SK-N-SH (cell line): ENCODE measurements at regions not wholly inside any gene's neighbourhood (a gene's known extent, or its start where the extent isn't known, plus 50 kb on each side); places are given as distances from the start of the nearest gene placed in this dataset.

ENCODE experiments used
- CTCF ChIA-PET: fragments of 300-600, 350-600 bp; formaldehyde crosslinking; extraction: SDS; loops from one replicate; lab custom pipeline; 2021; lab: Yijun Ruan, JAX
- POLR2A ChIA-PET: fragments of 350-600 bp; sonication (Branson Sonifier 250); formaldehyde crosslinking; extraction: SDS; loops from one replicate; lab custom pipeline; 2020; ENCODE audit warnings: antibody characterized with exemption, inconsistent platforms; lab: Yijun Ruan, JAX
- DNase-seq: peaks from one replicate; pipeline ENCODE4 v3.0.0; 2012
- H2AFZ ChIP-seq: fragments of 200-600 bp; sonication (generic); 2 replicates; pipeline ENCODE4 v1.8.1; 2016; ENCODE audit warnings: antibody characterized with exemption, mild to moderate bottlenecking, low read depth
- H3F3A ChIP-seq: fragments of 200-600 bp; sonication (generic); replicated peaks from 2 replicates; pipeline ENCODE3; 2016; ENCODE audit warnings: antibody characterized with exemption, mild to moderate bottlenecking; ENCODE audit not compliant: insufficient read depth
- H3K27ac ChIP-seq, 2 experiments: fragments of 200-500 bp in 1 of 2; fragments of 200-600 bp in 1 of 2; sonication (Bioruptor generic) in 1 of 2; sonication (generic), shearing (Covaris generic) in 1 of 2; 2 replicates each; pipeline versions ENCODE4 v1.5.1 to v1.6.1; 2014 to 2016; ENCODE audit warnings: low read depth in 2 of 2, inconsistent platforms in 1 of 2, low read length in 1 of 2, mild to moderate bottlenecking in 1 of 2, mixed read lengths in 1 of 2
- H3K27me3 ChIP-seq: fragments of 200-600 bp; sonication (generic), shearing (Covaris generic); 2 replicates; pipeline ENCODE4 v1.6.1; 2016; ENCODE audit warnings: mixed run types; ENCODE audit not compliant: insufficient read depth
- H3K36me3 ChIP-seq, 2 experiments: fragments of 200-500 bp in 1 of 2; fragments of 200-600 bp in 1 of 2; sonication (Bioruptor generic) in 1 of 2; sonication (generic) in 1 of 2; replicated peaks in 1 of 2; 2 replicates each; pipeline versions ENCODE3 to v1.5.1; 2014 to 2016; ENCODE audit warnings: low read length in 1 of 2, mild to moderate bottlenecking in 1 of 2; ENCODE audit not compliant: insufficient read depth in 2 of 2, control insufficient read depth in 1 of 2
- H3K4me1 ChIP-seq, 2 experiments: fragments of 200-500 bp in 1 of 2; fragments of 200-600 bp in 1 of 2; sonication (Bioruptor generic) in 1 of 2; sonication (generic), shearing (Covaris generic) in 1 of 2; 2 replicates each; pipeline versions ENCODE4 v1.5.1 to v1.6.1; 2014 to 2016; ENCODE audit warnings: low read depth in 1 of 2, low read length in 1 of 2, mixed run types in 1 of 2; ENCODE audit not compliant: insufficient read depth in 2 of 2, control insufficient read depth in 1 of 2
- H3K4me2 ChIP-seq: fragments of 200-600 bp; sonication (generic), shearing (Covaris generic); 2 replicates; pipeline ENCODE4 v1.6.1; 2017; ENCODE audit warnings: mixed run types
- H3K4me3 ChIP-seq, 2 experiments: fragments of 200-500 bp in 1 of 2; fragments of 200-600 bp in 1 of 2; sonication (Bioruptor generic) in 1 of 2; sonication (generic), shearing (Covaris generic) in 1 of 2; 2 replicates each; pipeline versions ENCODE4 v1.5.1 to v1.8.1; 2014 to 2016; ENCODE audit warnings: low read depth in 2 of 2, inconsistent platforms in 1 of 2, low read length in 1 of 2, mild to moderate bottlenecking in 1 of 2, mixed read lengths in 1 of 2, moderate library complexity in 1 of 2
- H3K79me2 ChIP-seq: fragments of 200-600 bp; sonication (generic); 2 replicates; pipeline ENCODE4 v1.8.1; 2017; ENCODE audit warnings: mild to moderate bottlenecking; ENCODE audit not compliant: insufficient read depth
- H3K9ac ChIP-seq: fragments of 200-600 bp; sonication (generic); 2 replicates; pipeline ENCODE4 v1.6.1; 2017; ENCODE audit warnings: mixed run types
- H3K9me2 ChIP-seq: fragments of 200-600 bp; sonication (generic); 2 replicates; pipeline ENCODE4 v1.6.1; 2017; ENCODE audit warnings: mixed run types
- H3K9me3 ChIP-seq: fragments of 200-600 bp; sonication (generic); 2 replicates; pipeline ENCODE4 v1.6.1; 2017; ENCODE audit warnings: mixed run types, mild to moderate bottlenecking, moderate library complexity
- H4K20me1 ChIP-seq: fragments of 200-600 bp; sonication (generic); 2 replicates; pipeline ENCODE4 v1.6.1; 2017; ENCODE audit warnings: mild to moderate bottlenecking, mixed run types; ENCODE audit not compliant: insufficient read depth
- ELF1 ChIP-seq: IDR thresholded peaks from 2 replicates; pipeline ENCODE4 v1.4.0; 2012
- EP300 ChIP-seq, 2 experiments: IDR thresholded peaks; 2 replicates each; pipeline versions ENCODE4 v1.4.0 to v1.6.1; 2012; ENCODE audit warnings: borderline replicate concordance in 1 of 2, low read depth in 1 of 2, low read length in 1 of 2
- EZH2phosphoT487 ChIP-seq: fragments of 200-600 bp; sonication (generic); IDR thresholded peaks from 2 replicates; pipeline ENCODE4 v1.6.1; 2017; ENCODE audit warnings: low read depth, mixed run types, mild to moderate bottlenecking, antibody characterized with exemption, moderate library complexity, borderline replicate concordance
- FOSL2 ChIP-seq: IDR thresholded peaks from 2 replicates; pipeline ENCODE4 v1.4.0; 2012; ENCODE audit warnings: low read depth, mild to moderate bottlenecking, moderate library complexity, borderline replicate concordance
- FOXM1 ChIP-seq: IDR thresholded peaks from 2 replicates; pipeline ENCODE4 v1.4.0; 2012; ENCODE audit warnings: low read depth, mild to moderate bottlenecking
- GATA2 ChIP-seq: sonication (generic); formaldehyde crosslinking; IDR thresholded peaks from 2 replicates; pipeline ENCODE4 v1.5.0; 2020; ENCODE audit warnings: mild to moderate bottlenecking, missing genetic modification reagents
- NFIC ChIP-seq: IDR thresholded peaks from 2 replicates; pipeline ENCODE4 v1.4.0; 2012; ENCODE audit warnings: borderline replicate concordance
- NRF1 ChIP-seq: IDR thresholded peaks from 2 replicates; pipeline ENCODE4 v1.6.1; 2012; ENCODE audit warnings: low read depth, mild to moderate bottlenecking, low read length
- POLR2AphosphoS5 ChIP-seq: IDR thresholded peaks from 2 replicates; pipeline ENCODE4 v1.6.1; 2012; ENCODE audit warnings: low read depth, low read length
- RAD21 ChIP-seq: IDR thresholded peaks from 2 replicates; pipeline ENCODE4 v1.6.1; 2012; ENCODE audit warnings: mild to moderate bottlenecking, low read length
- RCOR1 ChIP-seq: fragments of 150-350 bp; IDR thresholded peaks from 2 replicates; pipeline ENCODE4 v1.6.1; 2017; ENCODE audit warnings: antibody characterized with exemption, low read length
- RFX5 ChIP-seq: IDR thresholded peaks from 2 replicates; pipeline ENCODE4 v1.6.1; 2012; ENCODE audit warnings: mild to moderate bottlenecking, improper control_type of control experiment, low read length
- RXRA ChIP-seq: IDR thresholded peaks from 2 replicates; pipeline ENCODE4 v1.4.0; 2012; ENCODE audit warnings: low read depth, mild to moderate bottlenecking, borderline replicate concordance
- SIN3A ChIP-seq: IDR thresholded peaks from 2 replicates; pipeline ENCODE4 v1.6.1; 2012; ENCODE audit warnings: low read depth, mild to moderate bottlenecking, low read length, moderate library complexity, borderline replicate concordance
- TCF12 ChIP-seq: IDR thresholded peaks from 2 replicates; pipeline ENCODE4 v1.4.0; 2012
- WGBS: methylation state at CpG from one replicate; pipeline ENCODE4 v1.1.6; 2017; ENCODE audit warnings: low lambda C conversion rate; 5-methylcytosine and 5-hydroxymethylcytosine counted together
- TF ChIP-seq, protein P1 (sequence below): fragments of 150-350 bp; IDR thresholded peaks from 2 replicates; pipeline ENCODE4 v1.6.1; 2016; ENCODE audit warnings: mild to moderate bottlenecking, low read depth, low read length
- TF ChIP-seq, protein P2 (sequence below): fragments of 200-600 bp; sonication (generic); IDR thresholded peaks from 2 replicates; pipeline ENCODE4 v1.6.1; 2017; ENCODE audit warnings: antibody characterized with exemption, mild to moderate bottlenecking, moderate library complexity
- TF ChIP-seq, protein P3 (sequence below): IDR thresholded peaks from 2 replicates; pipeline ENCODE4; 2012
- TF ChIP-seq, protein P4 (sequence below): IDR thresholded peaks from 2 replicates; pipeline ENCODE4 v1.6.1; 2012; ENCODE audit warnings: mild to moderate bottlenecking, low read depth, low read length, moderate library complexity
- TF ChIP-seq, protein P5 (sequence below): IDR thresholded peaks from 2 replicates; pipeline ENCODE4 v1.4.0; 2012; ENCODE audit warnings: low read depth

DNA sequence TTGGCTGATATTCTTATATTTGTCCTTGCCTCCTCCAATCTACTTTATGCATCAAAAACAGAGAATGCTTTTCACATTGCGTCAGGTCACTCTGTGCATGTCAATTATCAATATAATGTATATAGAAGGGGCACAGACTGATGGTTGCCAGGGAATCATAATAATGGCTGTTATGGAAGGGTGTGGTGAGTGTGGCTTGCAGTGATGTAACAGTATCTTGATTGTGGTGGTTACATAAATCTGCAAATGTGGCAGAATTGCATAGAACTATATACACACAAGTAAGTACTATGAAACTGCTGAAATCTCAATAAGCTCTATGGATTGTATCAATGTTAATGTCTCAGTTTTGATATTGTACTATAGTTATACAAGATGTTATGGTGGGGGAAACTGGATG lies 228.6 kb downstream of the TJP1 start (continued):
- TF ChIP-seq, protein P1, sequence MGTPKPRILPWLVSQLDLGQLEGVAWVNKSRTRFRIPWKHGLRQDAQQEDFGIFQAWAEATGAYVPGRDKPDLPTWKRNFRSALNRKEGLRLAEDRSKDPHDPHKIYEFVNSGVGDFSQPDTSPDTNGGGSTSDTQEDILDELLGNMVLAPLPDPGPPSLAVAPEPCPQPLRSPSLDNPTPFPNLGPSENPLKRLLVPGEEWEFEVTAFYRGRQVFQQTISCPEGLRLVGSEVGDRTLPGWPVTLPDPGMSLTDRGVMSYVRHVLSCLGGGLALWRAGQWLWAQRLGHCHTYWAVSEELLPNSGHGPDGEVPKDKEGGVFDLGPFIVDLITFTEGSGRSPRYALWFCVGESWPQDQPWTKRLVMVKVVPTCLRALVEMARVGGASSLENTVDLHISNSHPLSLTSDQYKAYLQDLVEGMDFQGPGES, result no peak
- TF ChIP-seq NRF1, result no peak
- TF ChIP-seq RFX5, result no peak
- TF ChIP-seq, protein P2, sequence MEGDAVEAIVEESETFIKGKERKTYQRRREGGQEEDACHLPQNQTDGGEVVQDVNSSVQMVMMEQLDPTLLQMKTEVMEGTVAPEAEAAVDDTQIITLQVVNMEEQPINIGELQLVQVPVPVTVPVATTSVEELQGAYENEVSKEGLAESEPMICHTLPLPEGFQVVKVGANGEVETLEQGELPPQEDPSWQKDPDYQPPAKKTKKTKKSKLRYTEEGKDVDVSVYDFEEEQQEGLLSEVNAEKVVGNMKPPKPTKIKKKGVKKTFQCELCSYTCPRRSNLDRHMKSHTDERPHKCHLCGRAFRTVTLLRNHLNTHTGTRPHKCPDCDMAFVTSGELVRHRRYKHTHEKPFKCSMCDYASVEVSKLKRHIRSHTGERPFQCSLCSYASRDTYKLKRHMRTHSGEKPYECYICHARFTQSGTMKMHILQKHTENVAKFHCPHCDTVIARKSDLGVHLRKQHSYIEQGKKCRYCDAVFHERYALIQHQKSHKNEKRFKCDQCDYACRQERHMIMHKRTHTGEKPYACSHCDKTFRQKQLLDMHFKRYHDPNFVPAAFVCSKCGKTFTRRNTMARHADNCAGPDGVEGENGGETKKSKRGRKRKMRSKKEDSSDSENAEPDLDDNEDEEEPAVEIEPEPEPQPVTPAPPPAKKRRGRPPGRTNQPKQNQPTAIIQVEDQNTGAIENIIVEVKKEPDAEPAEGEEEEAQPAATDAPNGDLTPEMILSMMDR, result no peak
- TF ChIP-seq, protein P3, sequence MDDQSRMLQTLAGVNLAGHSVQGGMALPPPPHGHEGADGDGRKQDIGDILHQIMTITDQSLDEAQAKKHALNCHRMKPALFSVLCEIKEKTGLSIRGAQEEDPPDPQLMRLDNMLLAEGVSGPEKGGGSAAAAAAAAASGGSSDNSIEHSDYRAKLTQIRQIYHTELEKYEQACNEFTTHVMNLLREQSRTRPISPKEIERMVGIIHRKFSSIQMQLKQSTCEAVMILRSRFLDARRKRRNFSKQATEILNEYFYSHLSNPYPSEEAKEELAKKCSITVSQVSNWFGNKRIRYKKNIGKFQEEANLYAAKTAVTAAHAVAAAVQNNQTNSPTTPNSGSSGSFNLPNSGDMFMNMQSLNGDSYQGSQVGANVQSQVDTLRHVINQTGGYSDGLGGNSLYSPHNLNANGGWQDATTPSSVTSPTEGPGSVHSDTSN, result no peak
- no peak for TF ChIP-seq NFIC
- TF ChIP-seq RCOR1, result no peak
- no peak for TF ChIP-seq EZH2phosphoT487
- TF ChIP-seq, all 33 proteins: peak for 0

DNA sequence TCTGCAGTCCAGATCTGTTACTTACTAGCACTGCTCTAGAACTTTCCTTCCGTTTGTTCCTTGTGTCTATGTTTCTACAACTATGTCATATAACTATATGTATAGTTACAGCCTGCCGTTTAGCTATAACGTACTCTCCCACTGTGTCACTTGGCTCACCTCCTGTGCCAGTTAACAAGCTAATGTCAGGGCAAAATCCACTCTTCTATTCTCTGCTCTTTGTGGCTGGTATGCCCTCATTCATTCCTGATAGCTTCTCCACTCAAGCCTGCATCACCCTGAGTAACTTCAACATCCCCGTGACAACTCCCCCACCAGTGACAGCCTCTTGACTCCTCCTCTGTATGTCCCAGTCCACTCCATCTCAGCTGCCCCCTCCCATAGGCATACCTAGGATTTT lies 229.2 kb downstream of the TJP1 start:
- DNase-seq, result no peak
- no peak overlapping the region for H3K4me3 ChIP-seq
- H3K4me2 ChIP-seq, result no peak overlapping the region
- no peaks in the 10 kb centered on the region for H3K79me2 ChIP-seq
- H3K9me3 ChIP-seq, result no peaks in the 10 kb centered on the region
- no peaks in the 10 kb centered on the region for H3K4me1 ChIP-seq
- POLR2A ChIA-PET, result no interaction called here
- no peaks in the 10 kb centered on the region for H3K36me3 ChIP-seq
- 16% methylated on average over 4 of the region's 4 CpGs for WGBS
- CTCF ChIA-PET, result interaction anchor here (0.9 kb wide), 1 partner anchor 21 kb away, joined by 5 read pairs; no protein-coding TSS in a partner anchor
- no peaks in the 10 kb centered on the region for H4K20me1 ChIP-seq
- H3K27ac ChIP-seq, result no peak overlapping the region
- no peaks in the 10 kb centered on the region for H3F3A ChIP-seq
- H3K9ac ChIP-seq, result no peak overlapping the region
- no peaks in the 10 kb centered on the region for H3K9me2 ChIP-seq
- H2AFZ ChIP-seq, result no peak overlapping the region
- H3K27me3 ChIP-seq, result no peaks in the 10 kb centered on the region; the same call in 1 of the 2 replicates
- no peak for TF ChIP-seq ELF1
- TF ChIP-seq SIN3A, result no peak
- TF ChIP-seq POLR2AphosphoS5, result no peak
- TF ChIP-seq EP300 (IDR thresholded peaks at IDR 0.05; ENCODE audit: borderline replicate concordance in 1 of 2, low read depth in 1 of 2, low read length in 1 of 2), result no peak
- TF ChIP-seq FOXM1, result no peak
- TF ChIP-seq, protein P4, sequence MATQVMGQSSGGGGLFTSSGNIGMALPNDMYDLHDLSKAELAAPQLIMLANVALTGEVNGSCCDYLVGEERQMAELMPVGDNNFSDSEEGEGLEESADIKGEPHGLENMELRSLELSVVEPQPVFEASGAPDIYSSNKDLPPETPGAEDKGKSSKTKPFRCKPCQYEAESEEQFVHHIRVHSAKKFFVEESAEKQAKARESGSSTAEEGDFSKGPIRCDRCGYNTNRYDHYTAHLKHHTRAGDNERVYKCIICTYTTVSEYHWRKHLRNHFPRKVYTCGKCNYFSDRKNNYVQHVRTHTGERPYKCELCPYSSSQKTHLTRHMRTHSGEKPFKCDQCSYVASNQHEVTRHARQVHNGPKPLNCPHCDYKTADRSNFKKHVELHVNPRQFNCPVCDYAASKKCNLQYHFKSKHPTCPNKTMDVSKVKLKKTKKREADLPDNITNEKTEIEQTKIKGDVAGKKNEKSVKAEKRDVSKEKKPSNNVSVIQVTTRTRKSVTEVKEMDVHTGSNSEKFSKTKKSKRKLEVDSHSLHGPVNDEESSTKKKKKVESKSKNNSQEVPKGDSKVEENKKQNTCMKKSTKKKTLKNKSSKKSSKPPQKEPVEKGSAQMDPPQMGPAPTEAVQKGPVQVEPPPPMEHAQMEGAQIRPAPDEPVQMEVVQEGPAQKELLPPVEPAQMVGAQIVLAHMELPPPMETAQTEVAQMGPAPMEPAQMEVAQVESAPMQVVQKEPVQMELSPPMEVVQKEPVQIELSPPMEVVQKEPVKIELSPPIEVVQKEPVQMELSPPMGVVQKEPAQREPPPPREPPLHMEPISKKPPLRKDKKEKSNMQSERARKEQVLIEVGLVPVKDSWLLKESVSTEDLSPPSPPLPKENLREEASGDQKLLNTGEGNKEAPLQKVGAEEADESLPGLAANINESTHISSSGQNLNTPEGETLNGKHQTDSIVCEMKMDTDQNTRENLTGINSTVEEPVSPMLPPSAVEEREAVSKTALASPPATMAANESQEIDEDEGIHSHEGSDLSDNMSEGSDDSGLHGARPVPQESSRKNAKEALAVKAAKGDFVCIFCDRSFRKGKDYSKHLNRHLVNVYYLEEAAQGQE, result no peak
- TF ChIP-seq TCF12, result no peak
- TF ChIP-seq, protein P2, result no peak
- TF ChIP-seq RAD21, result no peak
- no peak for TF ChIP-seq EZH2phosphoT487
- TF ChIP-seq, protein P1, result no peak
- no peak for TF ChIP-seq RXRA
- TF ChIP-seq, protein P5, sequence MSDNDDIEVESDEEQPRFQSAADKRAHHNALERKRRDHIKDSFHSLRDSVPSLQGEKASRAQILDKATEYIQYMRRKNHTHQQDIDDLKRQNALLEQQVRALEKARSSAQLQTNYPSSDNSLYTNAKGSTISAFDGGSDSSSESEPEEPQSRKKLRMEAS, result no peak
- TF ChIP-seq FOSL2, result no peak
- no peak for TF ChIP-seq GATA2
